HEK293 (cell line): ENCODE measurements at regions not wholly inside any gene's neighbourhood (a gene's known extent, or its start where the extent isn't known, plus 50 kb on each side); places are given as distances from the start of the nearest gene placed in this dataset.

Experiments
- ATF2 ChIP-seq: fragments of 450-650 bp; formaldehyde crosslinking; IDR thresholded peaks from 2 replicates; pipeline ENCODE4 v1.5.1; 2016; ENCODE audit warnings: missing biosample characterization, missing genetic modification characterization, low read depth
- CTCF ChIP-seq: fragments of 450-650 bp; formaldehyde crosslinking; IDR thresholded peaks from 2 replicates; pipeline ENCODE4 v1.5.1; 2016; ENCODE audit warnings: missing biosample characterization, missing genetic modification characterization
- EGR2 ChIP-seq: fragments of 450-650 bp; formaldehyde crosslinking; IDR thresholded peaks from 2 replicates; pipeline ENCODE4 v1.5.1; 2016; ENCODE audit warnings: low read depth, missing biosample characterization, missing genetic modification characterization
- HOXC10 ChIP-seq: sonication (generic); formaldehyde crosslinking; IDR thresholded peaks from 2 replicates; pipeline ENCODE4 v1.8.1; 2023; ENCODE audit warnings: mild to moderate bottlenecking, missing genetic modification reagents
- OSR2 ChIP-seq: fragments of 450-650 bp; formaldehyde crosslinking; IDR thresholded peaks from 2 replicates; pipeline ENCODE4 v1.5.1; 2016; ENCODE audit warnings: missing biosample characterization, missing genetic modification characterization
- REST ChIP-seq: fragments of 450-650 bp; formaldehyde crosslinking; IDR thresholded peaks from 2 replicates; pipeline ENCODE4 v1.5.1; 2016; ENCODE audit warnings: missing biosample characterization, missing genetic modification characterization
- SETDB1 ChIP-seq: IDR thresholded peaks from one replicate; pipeline ENCODE4 v1.6.1; 2017; ENCODE audit warnings: mild to moderate bottlenecking, low read length, moderate library complexity, mixed read lengths; ENCODE audit not compliant: insufficient read length
- ZBTB21 ChIP-seq: fragments of 450-650 bp; formaldehyde crosslinking; IDR thresholded peaks from 2 replicates; pipeline ENCODE4 v1.5.1; 2017; ENCODE audit warnings: missing biosample characterization, missing genetic modification characterization
- ZIC2 ChIP-seq: fragments of 450-650 bp; formaldehyde crosslinking; IDR thresholded peaks from 2 replicates; pipeline ENCODE4 v1.5.1; 2016; ENCODE audit warnings: missing biosample characterization, missing genetic modification characterization
- ZNF394 ChIP-seq: fragments of 450-650 bp; formaldehyde crosslinking; IDR thresholded peaks from 2 replicates; pipeline ENCODE4 v1.5.1; 2016; ENCODE audit warnings: missing biosample characterization, missing genetic modification characterization, mild to moderate bottlenecking, moderate library complexity, borderline replicate concordance
- ZNF629 ChIP-seq: fragments of 450-650 bp; formaldehyde crosslinking; IDR thresholded peaks from 2 replicates; pipeline ENCODE4 v1.5.1; 2017; ENCODE audit warnings: missing biosample characterization, missing genetic modification characterization
- ZSCAN4 ChIP-seq: fragments of 450-650 bp; formaldehyde crosslinking; IDR thresholded peaks from 2 replicates; pipeline ENCODE4 v1.5.1; 2017; ENCODE audit warnings: missing biosample characterization, missing genetic modification characterization
- ZXDB ChIP-seq: fragments of 450-650 bp; formaldehyde crosslinking; IDR thresholded peaks from 2 replicates; pipeline ENCODE4 v1.5.1; 2016; ENCODE audit warnings: missing biosample characterization, missing genetic modification characterization

GRCh38 chr2:207265332-207265731 is 99.6 kb upstream of the KLF7 start:
- TF ChIP-seq REST (tag by site-specific recombination): no peak
- no peak for TF ChIP-seq CTCF
- TF ChIP-seq SETDB1: no peak
- no peak for TF ChIP-seq ZBTB21
- TF ChIP-seq ZIC2 (tag by site-specific recombination): no peak
- TF ChIP-seq EGR2: no peak
- no peak for TF ChIP-seq HOXC10 (CRISPR knock-in tag)
- TF ChIP-seq ATF2 (tag by site-specific recombination): no peak
- TF ChIP-seq ZSCAN4: no peak
- no peak for TF ChIP-seq ZNF629 (tag by site-specific recombination)
- no peak for TF ChIP-seq ZXDB (tag by site-specific recombination)
- no peak for TF ChIP-seq ZNF394 (tag by site-specific recombination)
- TF ChIP-seq OSR2 (tag by site-specific recombination): no peak
